GM12873 (cell line): ENCODE measurements at regions not wholly inside any gene's neighbourhood (a gene's known extent, or its start where the extent isn't known, plus 50 kb on each side); places are given as distances from the start of the nearest gene placed in this dataset.

Source experiments
- TF ChIP-seq, protein P1 (sequence below): IDR thresholded peaks from 2 replicates; pipeline ENCODE4 v1.5.1; 2012; ENCODE audit warnings: low read depth, mild to moderate bottlenecking, moderate library complexity, low read length, control low read depth; ENCODE audit not compliant: insufficient read depth; ENCODE audit errors: missing control alignments

DNA sequence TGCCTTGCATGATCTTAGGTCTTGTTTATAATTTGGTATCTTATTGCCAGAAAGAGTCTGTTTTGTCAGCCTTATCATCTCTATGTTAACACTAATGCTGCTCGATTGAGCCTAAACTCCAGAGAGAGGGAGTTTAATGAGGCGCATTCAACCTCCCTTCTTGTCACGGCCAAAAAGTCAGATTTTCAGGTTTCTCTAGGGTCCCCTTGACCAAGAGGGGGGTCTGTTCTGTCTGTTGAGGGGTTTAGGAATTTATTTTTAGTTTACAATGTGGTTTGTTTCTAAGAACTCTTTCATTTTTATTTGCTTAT is 285.7 kb upstream of the VWC2 start:
- TF ChIP-seq, protein P1, sequence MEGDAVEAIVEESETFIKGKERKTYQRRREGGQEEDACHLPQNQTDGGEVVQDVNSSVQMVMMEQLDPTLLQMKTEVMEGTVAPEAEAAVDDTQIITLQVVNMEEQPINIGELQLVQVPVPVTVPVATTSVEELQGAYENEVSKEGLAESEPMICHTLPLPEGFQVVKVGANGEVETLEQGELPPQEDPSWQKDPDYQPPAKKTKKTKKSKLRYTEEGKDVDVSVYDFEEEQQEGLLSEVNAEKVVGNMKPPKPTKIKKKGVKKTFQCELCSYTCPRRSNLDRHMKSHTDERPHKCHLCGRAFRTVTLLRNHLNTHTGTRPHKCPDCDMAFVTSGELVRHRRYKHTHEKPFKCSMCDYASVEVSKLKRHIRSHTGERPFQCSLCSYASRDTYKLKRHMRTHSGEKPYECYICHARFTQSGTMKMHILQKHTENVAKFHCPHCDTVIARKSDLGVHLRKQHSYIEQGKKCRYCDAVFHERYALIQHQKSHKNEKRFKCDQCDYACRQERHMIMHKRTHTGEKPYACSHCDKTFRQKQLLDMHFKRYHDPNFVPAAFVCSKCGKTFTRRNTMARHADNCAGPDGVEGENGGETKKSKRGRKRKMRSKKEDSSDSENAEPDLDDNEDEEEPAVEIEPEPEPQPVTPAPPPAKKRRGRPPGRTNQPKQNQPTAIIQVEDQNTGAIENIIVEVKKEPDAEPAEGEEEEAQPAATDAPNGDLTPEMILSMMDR: no peak

DNA sequence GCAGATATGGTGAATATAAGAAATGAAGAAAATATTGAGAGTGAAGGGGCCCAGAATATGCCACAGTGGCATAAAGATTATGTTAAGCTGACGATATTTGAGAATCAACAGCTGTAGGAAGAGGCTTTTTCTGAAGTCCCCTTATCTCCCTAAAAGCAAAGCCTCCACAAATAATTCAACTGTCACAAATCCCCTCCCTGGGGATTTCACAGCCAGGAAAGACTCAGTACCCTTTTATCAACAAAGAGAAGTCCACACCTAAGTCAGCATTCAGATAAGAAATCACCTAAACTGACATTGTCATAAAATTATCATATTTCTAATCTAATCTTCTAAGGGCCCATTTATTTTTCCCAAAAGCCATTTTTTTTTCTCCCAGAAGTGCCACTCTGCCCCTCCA is 284.9 kb upstream of the VWC2 start:
- TF ChIP-seq, protein P1: no peak

DNA sequence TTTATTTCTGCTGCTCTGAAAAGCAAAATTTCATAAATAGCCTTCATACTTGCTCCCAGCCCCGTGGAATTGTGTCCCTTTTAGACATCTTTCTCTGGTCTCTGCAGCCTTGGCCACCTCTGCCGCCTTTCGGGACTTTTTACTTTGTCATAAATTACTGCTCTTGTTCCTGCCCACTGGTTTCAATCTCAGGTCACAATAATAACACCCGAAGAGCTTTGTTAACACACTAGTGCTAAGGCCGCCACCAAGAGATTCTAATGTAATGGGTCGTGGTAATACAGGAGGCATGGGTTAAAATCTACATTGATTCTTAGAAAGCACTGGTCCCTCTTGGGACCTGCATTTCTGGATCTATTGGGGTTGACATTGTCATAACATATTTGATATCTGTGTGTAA is 276.0 kb upstream of the VWC2 start:
- TF ChIP-seq, protein P1: no peak

DNA sequence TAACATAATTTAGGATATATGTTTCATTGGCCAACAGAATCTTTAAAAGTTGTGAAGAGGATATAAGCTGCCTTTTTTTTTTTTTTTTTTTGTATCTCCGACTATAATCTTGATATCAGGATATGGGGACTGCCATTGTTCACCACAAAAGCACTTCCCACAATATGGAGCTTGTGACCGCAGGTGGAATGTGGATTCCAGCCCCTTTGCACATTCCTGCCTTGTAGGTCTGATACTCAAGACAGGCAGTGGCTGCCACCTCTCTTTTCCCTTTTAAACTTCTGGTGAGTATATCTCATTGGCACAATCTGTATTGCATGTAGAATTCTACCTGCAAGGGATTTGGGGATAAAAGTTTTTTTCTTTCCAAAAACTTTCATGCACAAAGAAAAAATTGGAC is 272.7 kb upstream of the VWC2 start:
- TF ChIP-seq, protein P1: no peak

DNA sequence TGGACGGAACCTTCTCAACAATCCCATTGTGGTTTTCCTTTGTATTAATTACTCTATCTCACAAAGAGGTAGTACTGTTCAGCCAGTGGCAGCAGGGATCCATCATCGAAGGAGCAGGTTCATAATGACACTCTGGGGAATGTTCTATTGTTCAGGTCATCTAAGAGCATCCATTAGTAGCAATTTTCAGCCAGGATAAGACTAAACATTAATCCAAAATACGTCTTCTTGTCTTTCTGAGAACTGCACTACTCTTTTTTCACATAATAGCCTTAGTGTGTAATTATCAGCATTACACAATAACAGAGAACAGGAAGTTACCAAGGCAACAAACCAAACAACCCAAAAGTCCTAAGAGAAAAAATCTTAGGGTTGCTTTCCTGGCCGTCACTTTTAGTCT is 259.5 kb upstream of the VWC2 start:
- TF ChIP-seq, protein P1: no peak

DNA sequence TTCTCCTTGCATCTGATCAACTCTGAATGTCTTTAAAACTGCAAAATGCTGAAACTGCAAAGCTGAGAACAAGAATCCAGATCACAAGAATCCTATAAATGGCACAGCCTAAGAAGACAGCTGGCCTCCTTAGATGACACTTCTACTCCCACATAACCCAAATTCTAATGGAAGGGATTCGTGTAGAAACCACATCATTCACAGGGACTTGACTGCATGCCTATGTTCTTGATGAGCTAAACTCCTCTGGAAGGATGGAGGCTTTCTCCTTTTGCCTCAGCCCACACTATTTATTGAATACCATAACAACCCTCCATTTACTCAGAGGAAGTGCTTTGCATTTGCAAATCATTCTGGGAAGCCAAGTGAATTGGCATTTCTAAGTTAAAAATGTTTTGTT is 252.5 kb upstream of the VWC2 start:
- TF ChIP-seq, protein P1: no peak

DNA sequence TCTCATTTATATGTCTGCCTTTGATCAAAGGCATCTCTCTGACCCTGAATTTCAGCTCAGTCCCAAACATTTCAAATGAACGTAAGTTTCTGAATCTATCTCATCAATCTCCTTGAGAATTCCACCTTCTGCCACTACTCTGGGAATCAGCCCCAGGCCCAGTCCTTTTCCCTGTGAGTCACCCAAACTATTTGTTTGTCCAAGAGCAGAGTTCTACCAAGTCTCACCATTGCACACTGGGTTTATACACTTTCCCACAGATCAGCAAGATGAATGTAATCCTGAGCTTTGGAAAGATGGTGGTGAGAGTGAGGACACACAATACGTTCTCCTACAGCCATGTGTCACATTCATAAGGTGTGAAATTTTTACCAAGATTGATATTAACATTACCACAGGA is 251.3 kb upstream of the VWC2 start:
- TF ChIP-seq, protein P1: no peak

DNA sequence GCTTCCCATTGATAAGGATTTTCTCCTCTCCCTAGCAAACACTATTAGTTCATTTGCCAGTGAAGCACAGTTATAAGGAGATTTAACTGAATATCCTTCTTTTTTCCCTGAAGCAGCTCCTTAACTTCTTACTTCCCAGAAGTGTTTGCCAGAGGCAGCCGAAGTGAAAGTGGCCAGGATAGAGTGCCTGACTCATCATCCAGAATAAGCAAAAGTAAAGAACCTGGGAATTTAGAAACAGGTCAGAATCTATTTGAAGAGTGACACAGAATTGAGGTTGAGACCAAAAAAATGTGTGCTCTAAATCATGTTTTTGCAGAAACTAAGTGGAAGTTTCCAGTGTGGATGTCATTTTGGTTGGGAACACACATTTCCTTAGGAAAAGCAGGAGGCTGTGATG is 249.6 kb upstream of the VWC2 start:
- TF ChIP-seq, protein P1: no peak
